T-helper 17 cell (primary cell): ENCODE measurements at regions not wholly inside any gene's neighbourhood (a gene's known extent, or its start where the extent isn't known, plus 50 kb on each side); places are given as distances from the start of the nearest gene placed in this dataset.
"Not testable (repeated sequence)": the region's sequence is repeated elsewhere in the genome, so short reads cannot be mapped to it uniquely, and the experiment has no call there.

Experiments
- ATAC-seq: fragments of 150-1000 bp; cut with Tn5 transposase; 2 replicates; pipeline ENCODE4 v1.10.0; 2021; ENCODE audit warnings: mild to moderate bottlenecking, moderate library complexity
- DNase-seq, 3 donors: peaks; one replicate each; pipeline versions ENCODE4 v3.0.0 to v3.0.0-alpha.2; 2020 to 2021
- H3K9me3 ChIP-seq: one replicate; pipeline ENCODE4 v1.7.0; 2013; ENCODE audit warnings: low read length, mild to moderate bottlenecking; ENCODE audit not compliant: control insufficient read depth, poor library complexity, severe bottlenecking
- H3K27ac Mint-ChIP-seq: one replicate; pipeline ENCODE4 v1.8.0; 2022; ENCODE audit warnings: mild to moderate bottlenecking, moderate library complexity, mixed read lengths
- H3K27me3 Mint-ChIP-seq: one replicate; pipeline ENCODE4 v1.8.0; 2022; ENCODE audit warnings: mixed read lengths
- H3K36me3 Mint-ChIP-seq: one replicate; pipeline ENCODE4 v1.8.0; 2022; ENCODE audit warnings: low read depth, mixed read lengths
- H3K4me1 Mint-ChIP-seq: one replicate; pipeline ENCODE4 v1.8.0; 2022; ENCODE audit warnings: mild to moderate bottlenecking, mixed read lengths
- H3K4me3 Mint-ChIP-seq: one replicate; pipeline ENCODE4 v1.8.0; 2022; ENCODE audit warnings: mild to moderate bottlenecking, moderate library complexity, mixed read lengths

DNA sequence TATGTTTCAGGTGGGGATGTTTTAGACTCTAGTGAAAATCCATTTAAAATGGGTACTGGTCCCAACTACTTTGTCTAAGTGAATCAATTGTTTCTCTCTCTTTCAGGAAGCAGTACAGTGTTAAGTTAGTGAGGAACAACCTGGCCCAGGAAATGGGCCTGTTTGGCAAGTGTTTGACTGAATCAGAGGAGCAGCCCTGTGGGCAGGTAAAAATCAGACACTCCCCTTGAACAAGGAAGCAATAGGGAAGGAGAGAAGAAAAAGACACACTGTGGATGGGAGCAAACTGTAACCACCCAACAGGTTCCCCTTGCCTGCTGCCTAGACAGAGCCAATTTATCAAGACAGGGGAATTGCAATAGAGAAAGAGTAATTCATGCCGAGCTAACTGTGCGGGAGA, 245.7 kb downstream of the C11orf87 start:
- Mint-ChIP-seq H3K27ac (no peak overlapping the region), H3K27me3 (no peaks in the 10 kb centered on the region), H3K4me3 (no peak overlapping the region), H3K36me3 (no peaks in the 10 kb centered on the region), H3K4me1 (no peaks in the 10 kb centered on the region)
- ATAC-seq: no peak
- no peak for DNase-seq
- H3K9me3 ChIP-seq: no peaks in the 10 kb centered on the region

DNA sequence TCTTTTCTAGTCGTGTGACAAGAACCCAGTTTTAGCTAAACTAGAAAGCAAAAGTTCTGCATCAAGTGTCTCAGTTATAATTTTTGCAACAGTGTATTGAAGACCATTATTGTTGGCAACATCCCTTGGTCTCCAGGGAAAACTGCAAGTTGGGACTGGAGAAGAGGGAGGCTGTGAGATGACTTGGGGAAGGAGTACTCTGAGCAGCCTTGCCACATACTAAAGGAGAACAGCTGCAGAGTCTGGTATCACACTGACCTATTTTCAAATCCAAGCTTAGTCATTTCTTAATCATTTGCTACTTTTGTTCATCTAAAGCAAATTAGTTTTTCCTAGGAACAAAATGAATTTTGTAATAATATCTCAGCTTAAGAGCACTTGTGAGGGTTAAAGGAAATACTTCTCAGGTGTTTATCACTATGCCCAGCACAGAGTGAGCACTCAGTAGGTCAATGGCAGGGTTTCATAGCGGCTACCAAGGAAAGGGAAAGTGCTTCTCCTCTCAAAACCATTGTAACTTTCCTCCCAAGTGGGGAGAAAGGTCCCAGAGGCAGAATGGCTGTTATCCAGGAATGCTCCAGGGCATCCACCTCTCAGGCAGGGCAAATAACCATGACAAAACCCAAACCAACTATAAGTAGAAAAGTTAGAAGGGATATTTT, 247.1 kb downstream of the C11orf87 start:
- no peak for ATAC-seq

DNA sequence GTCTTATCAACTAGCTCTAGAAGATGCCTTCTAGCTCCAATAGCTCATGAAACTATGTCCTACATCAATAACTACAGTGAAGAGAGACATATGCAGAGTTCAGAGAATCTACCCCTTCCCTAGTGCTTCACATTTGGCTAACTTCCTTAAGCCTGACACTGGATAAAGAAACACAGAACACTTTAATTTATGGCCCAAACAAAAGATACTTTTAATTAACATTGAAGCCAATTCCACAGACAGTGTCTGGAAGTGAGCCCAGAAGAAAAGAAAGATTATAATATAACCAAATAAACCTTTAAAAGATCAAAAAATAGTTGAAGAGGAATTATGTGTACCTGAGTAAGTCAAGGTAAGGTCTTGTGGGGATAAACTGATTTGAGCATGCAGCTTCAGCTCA, 255.2 kb downstream of the C11orf87 start:
- Mint-ChIP-seq H3K36me3 (no peaks in the 10 kb centered on the region), H3K27ac (no peak overlapping the region), H3K27me3 (no peaks in the 10 kb centered on the region), H3K4me3 (no peak overlapping the region), H3K4me1 (no peaks in the 10 kb centered on the region)
- no peak for DNase-seq
- H3K9me3 ChIP-seq: no peaks in the 10 kb centered on the region
- no peak for ATAC-seq

More for the DNA sequence above, 247.1 kb downstream of the C11orf87 start:
- Mint-ChIP-seq H3K36me3 (no peaks in the 10 kb centered on the region), H3K27me3 (no peaks in the 10 kb centered on the region), H3K27ac (no peak overlapping the region), H3K4me1 (no peaks in the 10 kb centered on the region), H3K4me3 (no peak overlapping the region)
- H3K9me3 ChIP-seq: no peaks in the 10 kb centered on the region
- no peak for DNase-seq

DNA sequence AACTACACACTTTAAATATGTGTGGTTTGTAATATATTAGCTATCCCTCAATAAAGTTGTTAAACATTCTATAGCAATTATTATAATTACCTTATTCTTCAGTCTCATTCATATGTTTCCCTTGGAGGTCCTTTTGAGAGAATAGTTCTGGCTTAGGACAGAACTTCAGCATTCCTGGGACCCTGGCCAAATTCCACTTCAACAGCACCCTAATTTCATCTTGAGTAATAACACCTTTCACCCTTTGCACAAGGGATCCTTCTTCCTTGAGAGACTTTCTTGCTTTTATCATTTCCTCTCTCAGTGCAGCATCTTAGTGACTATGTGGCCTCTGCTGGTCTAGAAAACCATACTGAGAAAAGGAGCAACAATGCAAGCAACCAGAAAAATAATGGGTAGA, 255.9 kb downstream of the C11orf87 start:
- ATAC-seq: no peak
- Mint-ChIP-seq H3K27me3 (no peaks in the 10 kb centered on the region), H3K27ac (no peak overlapping the region)

DNA sequence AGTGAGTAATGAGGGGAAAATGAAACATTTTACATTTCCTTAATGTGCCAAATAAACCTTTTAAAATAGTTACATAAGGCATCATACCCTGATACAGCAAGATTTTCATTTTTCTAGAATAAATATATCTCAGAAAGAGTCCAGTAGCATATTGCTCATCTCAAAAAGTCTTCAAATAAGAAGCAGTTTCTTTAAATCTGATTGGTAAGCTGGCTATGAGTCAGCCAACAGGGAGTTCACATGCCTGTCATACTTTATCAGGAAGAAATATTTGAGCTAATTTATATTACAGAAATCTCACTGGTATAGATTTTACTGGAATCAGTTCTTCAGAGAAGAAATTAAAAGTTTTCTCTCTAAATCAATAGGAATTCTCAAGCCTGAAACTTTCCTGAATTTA, 258.1 kb downstream of the C11orf87 start:
- H3K27me3 Mint-ChIP-seq: no peaks in the 10 kb centered on the region

More for the DNA sequence above, 255.9 kb downstream of the C11orf87 start:
- H3K9me3 ChIP-seq: no peaks in the 10 kb centered on the region
- DNase-seq: no peak
- no peaks in the 10 kb centered on the region for H3K36me3 Mint-ChIP-seq
- H3K4me3 Mint-ChIP-seq: no peak overlapping the region
- H3K4me1 Mint-ChIP-seq: no peaks in the 10 kb centered on the region

DNA sequence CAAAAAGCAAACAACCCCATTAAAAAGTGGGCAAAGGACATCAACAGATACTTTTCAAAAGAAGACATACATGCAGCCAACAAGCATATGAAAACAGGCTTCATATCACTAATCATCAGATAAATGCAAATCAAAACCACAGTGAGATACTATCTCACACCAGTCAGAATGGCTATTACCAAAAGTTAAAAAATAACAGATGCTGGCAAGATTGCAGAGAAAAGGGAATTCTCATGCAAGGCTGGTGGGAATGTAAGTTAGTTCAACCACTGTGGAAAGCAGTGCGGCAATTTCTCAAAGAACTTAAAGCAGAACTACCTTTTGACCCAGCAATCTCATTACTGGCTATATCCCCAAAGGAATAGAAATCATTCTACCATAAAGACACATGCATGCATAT, 260.8 kb downstream of the C11orf87 start:
- H3K27me3 Mint-ChIP-seq: not testable (repeated sequence)

More for the DNA sequence above, 258.1 kb downstream of the C11orf87 start:
- H3K27ac Mint-ChIP-seq: no peak overlapping the region
- DNase-seq (no peak), ATAC-seq (no peak)
- H3K9me3 ChIP-seq: no peaks in the 10 kb centered on the region
- no peaks in the 10 kb centered on the region for H3K4me1 Mint-ChIP-seq
- H3K36me3 Mint-ChIP-seq: no peaks in the 10 kb centered on the region
- H3K4me3 Mint-ChIP-seq: no peak overlapping the region

GRCh38 chr11:109695696-109696095, 273.7 kb downstream of the C11orf87 start:
- H3K36me3 Mint-ChIP-seq: no peaks in the 10 kb centered on the region
- no peaks in the 10 kb centered on the region for H3K4me1 Mint-ChIP-seq
- H3K27ac Mint-ChIP-seq: no peak overlapping the region
- no peaks in the 10 kb centered on the region for H3K27me3 Mint-ChIP-seq
- DNase-seq (no peak), ATAC-seq (no peak)
- no peaks in the 10 kb centered on the region for H3K9me3 ChIP-seq
- H3K4me3 Mint-ChIP-seq: no peak overlapping the region

More for the DNA sequence above, 260.8 kb downstream of the C11orf87 start:
- H3K27ac Mint-ChIP-seq, H3K9me3 ChIP-seq, ATAC-seq, H3K4me1 Mint-ChIP-seq, H3K36me3 Mint-ChIP-seq, DNase-seq, H3K4me3 Mint-ChIP-seq: not testable (repeated sequence)

DNA sequence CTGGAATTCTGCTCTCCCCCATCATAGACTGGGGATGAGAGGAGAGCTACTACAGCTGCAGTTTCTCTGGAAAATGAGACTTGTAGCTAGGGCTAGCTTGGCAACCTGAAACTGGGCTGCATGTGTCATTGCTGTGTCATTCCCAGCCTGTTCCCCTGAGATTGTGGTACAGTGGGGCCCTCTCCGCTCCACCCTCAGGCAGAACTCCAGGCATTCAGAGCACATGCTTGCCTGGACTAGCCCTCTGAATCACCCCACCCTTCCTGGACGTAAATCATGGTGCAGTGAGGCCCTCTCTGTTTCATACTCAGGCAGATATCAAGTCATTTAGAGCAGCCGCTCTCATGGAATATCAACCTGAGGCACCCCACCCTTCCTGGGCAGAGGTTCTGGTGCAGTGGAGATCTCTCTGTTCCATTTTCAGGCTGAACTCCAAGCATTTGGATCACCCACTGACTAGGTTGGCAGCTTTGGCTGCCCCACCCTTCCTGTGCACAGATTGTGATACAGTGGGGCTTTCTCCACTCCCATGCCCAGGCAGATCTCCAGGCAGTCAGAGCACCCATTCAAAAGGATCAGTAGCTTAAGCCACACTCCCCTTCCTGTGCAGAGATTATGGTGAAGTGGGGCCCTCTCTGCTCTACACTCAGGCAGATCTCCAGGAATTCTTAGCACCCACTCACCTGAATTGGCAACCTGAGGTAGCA, 274.4 kb downstream of the C11orf87 start:
- Mint-ChIP-seq H3K36me3 (no peaks in the 10 kb centered on the region), H3K27ac (no peak overlapping the region), H3K4me1 (no peaks in the 10 kb centered on the region), H3K27me3 (no peaks in the 10 kb centered on the region), H3K4me3 (no peak overlapping the region)
- ATAC-seq (no peak), DNase-seq (no peak)
- H3K9me3 ChIP-seq: no peaks in the 10 kb centered on the region

GRCh38 chr11:109697140-109697843, 275.3 kb downstream of the C11orf87 start:
- no peaks in the 10 kb centered on the region for H3K36me3 Mint-ChIP-seq
- no peak overlapping the region for H3K4me3 Mint-ChIP-seq
- DNase-seq: no peak
- no peaks in the 10 kb centered on the region for H3K9me3 ChIP-seq
- H3K4me1 Mint-ChIP-seq: no peaks in the 10 kb centered on the region
- no peak for ATAC-seq
- no peaks in the 10 kb centered on the region for H3K27me3 Mint-ChIP-seq
- no peak overlapping the region for H3K27ac Mint-ChIP-seq

GRCh38 chr11:109698237-109698636, 276.2 kb downstream of the C11orf87 start:
- Mint-ChIP-seq H3K4me3 (no peak overlapping the region), H3K27me3 (no peaks in the 10 kb centered on the region), H3K36me3 (no peaks in the 10 kb centered on the region), H3K27ac (no peak overlapping the region), H3K4me1 (no peaks in the 10 kb centered on the region)
- DNase-seq: no peak
- H3K9me3 ChIP-seq: no peaks in the 10 kb centered on the region
- ATAC-seq: no peak

DNA sequence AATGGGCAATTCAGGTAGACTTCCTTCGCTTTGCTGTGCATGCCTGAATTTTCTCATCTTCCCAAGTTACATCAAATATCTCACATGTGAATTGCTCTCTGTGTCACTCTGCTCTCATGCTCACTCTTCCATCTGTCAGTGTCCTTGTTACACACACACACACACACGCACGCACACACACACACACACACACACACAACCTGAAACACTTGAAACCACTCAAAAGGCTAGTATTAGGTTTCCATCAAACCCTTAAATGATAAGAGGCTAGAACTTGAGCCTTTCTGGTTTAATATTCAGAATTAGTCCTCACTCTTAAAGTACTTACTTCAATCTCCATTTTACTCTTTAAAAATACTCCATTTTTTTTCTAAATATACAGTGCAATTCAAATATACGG, 282.4 kb downstream of the C11orf87 start:
- Mint-ChIP-seq H3K4me1 (no peaks in the 10 kb centered on the region), H3K27me3 (no peaks in the 10 kb centered on the region)

GRCh38 chr11:109706945-109707344, 285.0 kb downstream of the C11orf87 start:
- no peak overlapping the region for H3K27ac Mint-ChIP-seq
- no peak overlapping the region for H3K4me3 Mint-ChIP-seq
- H3K27me3 Mint-ChIP-seq: no peaks in the 10 kb centered on the region
- H3K4me1 Mint-ChIP-seq: no peaks in the 10 kb centered on the region
- H3K9me3 ChIP-seq: no peaks in the 10 kb centered on the region
- ATAC-seq: no peak
- H3K36me3 Mint-ChIP-seq: no peaks in the 10 kb centered on the region
- DNase-seq: no peak

More for the DNA sequence above, 282.4 kb downstream of the C11orf87 start:
- no peak overlapping the region for H3K4me3 Mint-ChIP-seq
- H3K27ac Mint-ChIP-seq: no peak overlapping the region
- H3K9me3 ChIP-seq: no peaks in the 10 kb centered on the region
- no peaks in the 10 kb centered on the region for H3K36me3 Mint-ChIP-seq
- no peak for DNase-seq
- ATAC-seq: no peak

DNA sequence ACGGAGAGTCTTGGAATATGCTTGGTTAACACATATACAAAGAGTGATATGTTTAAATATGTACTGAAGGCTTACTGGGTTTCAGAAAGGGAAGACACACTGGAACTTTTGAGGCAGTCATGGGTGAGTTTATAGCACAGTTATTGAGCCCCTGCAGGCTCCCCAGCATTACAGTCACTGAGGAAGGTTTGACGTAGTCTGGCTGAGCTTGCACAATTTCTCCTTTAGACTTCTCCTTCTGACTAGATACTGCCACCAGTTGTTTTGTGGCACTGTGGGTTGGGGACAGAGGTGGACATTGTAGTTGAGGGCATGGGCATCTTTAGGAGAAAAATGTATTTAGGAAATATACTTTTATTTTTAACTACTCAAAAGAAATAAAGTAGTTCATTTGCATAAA, 285.4 kb downstream of the C11orf87 start:
- ATAC-seq (no peak), DNase-seq (no peak)
- H3K27me3 Mint-ChIP-seq: no peaks in the 10 kb centered on the region
- no peaks in the 10 kb centered on the region for H3K9me3 ChIP-seq
- H3K36me3 Mint-ChIP-seq: no peaks in the 10 kb centered on the region
- H3K4me3 Mint-ChIP-seq: no peak overlapping the region
- H3K4me1 Mint-ChIP-seq: no peaks in the 10 kb centered on the region
- H3K27ac Mint-ChIP-seq: no peak overlapping the region
